Neutrophil (primary cell): ENCODE measurements at regions not wholly inside any gene's neighbourhood (a gene's known extent, or its start where the extent isn't known, plus 50 kb on each side); places are given as distances from the start of the nearest gene placed in this dataset.

ENCODE experiments used
- H3K27ac ChIP-seq: fragments of 200-600 bp; sonication (generic); 2 replicates; pipeline ENCODE4 v1.5.1; 2016; ENCODE audit warnings: mild to moderate bottlenecking, moderate library complexity
- H3K27me3 ChIP-seq: fragments of 200-600 bp; sonication (generic); 2 replicates; pipeline ENCODE4 v1.6.0; 2016; ENCODE audit warnings: mild to moderate bottlenecking
- H3K36me3 ChIP-seq: fragments of 200-600 bp; sonication (generic); 2 replicates; pipeline ENCODE4 v1.5.1; 2017
- H3K4me1 ChIP-seq, 2 experiments: fragments of 200-600 bp in 1 of 2; sonication (generic) in 1 of 2; 1 replicate in 1 of 2; 2 replicates in 1 of 2; pipeline versions ENCODE4 v1.5.1 to v1.6.1; 2013 to 2016; ENCODE audit warnings: low read depth in 1 of 2, low read length in 1 of 2, mild to moderate bottlenecking in 1 of 2, moderate library complexity in 1 of 2; ENCODE audit not compliant: control insufficient read depth in 1 of 2, insufficient read depth in 1 of 2
- H3K4me3 ChIP-seq, 2 experiments: fragments of 200-600 bp in 1 of 2; sonication (generic) in 1 of 2; 1 replicate in 1 of 2; 2 replicates in 1 of 2; pipeline ENCODE4 v1.5.1; 2013 to 2016; ENCODE audit warnings: low read depth in 1 of 2, low read length in 1 of 2, mild to moderate bottlenecking in 1 of 2, moderate library complexity in 1 of 2
- H3K9me3 ChIP-seq: fragments of 200-600 bp; sonication (generic); 2 replicates; pipeline ENCODE4 v1.5.1; 2016
- CTCF ChIP-seq: fragments of 200-600 bp; sonication (generic); IDR thresholded peaks from 2 replicates; pipeline ENCODE4 v1.5.1; 2016; ENCODE audit warnings: antibody characterized with exemption

- no peak for TF ChIP-seq CTCF
- Histone ChIP-seq H3K36me3 (no peaks in the 10 kb centered on the region), H3K27me3 (no peaks in the 10 kb centered on the region), H3K4me1 (peaks cover 0 to 8% of the 10 kb centered on the region in 2 experiments), H3K27ac (no peak overlapping the region), H3K4me3 (no peak overlapping the region), H3K9me3 (no peaks in the 10 kb centered on the region)
These were observed 141.2 kb upstream of the TLE3 start for GRCh38 chr15:70238917-70239316.

- no peaks in the 10 kb centered on the region for H3K36me3 ChIP-seq
- H3K27me3 ChIP-seq = no peaks in the 10 kb centered on the region
These were observed 139.9 kb upstream of the TLE3 start for GRCh38 chr15:70237626-70238025.

GRCh38 chr15:70236341-70237086 lies 138.8 kb upstream of the TLE3 start:
- no peak for TF ChIP-seq CTCF
- Histone ChIP-seq H3K9me3 (no peaks in the 10 kb centered on the region), H3K36me3 (no peaks in the 10 kb centered on the region), H3K27ac (no peak overlapping the region), H3K4me3 (no peak overlapping the region), H3K27me3 (no peaks in the 10 kb centered on the region), H3K4me1 (peaks cover 0 to 8% of the 10 kb centered on the region in 2 experiments)

More at GRCh38 chr15:70237626-70238025, 139.9 kb upstream of the TLE3 start:
- H3K4me1 ChIP-seq = peaks cover 0 to 8% of the 10 kb centered on the region in 2 experiments
- H3K4me3 ChIP-seq = no peak overlapping the region
- TF ChIP-seq CTCF = no peak
- no peaks in the 10 kb centered on the region for H3K9me3 ChIP-seq
- H3K27ac ChIP-seq = no peak overlapping the region

- Histone ChIP-seq H3K27ac (no peak overlapping the region), H3K36me3 (no peaks in the 10 kb centered on the region), H3K9me3 (peaks cover 6% of the 10 kb centered on the region), H3K4me1 (peaks cover 0 to 8% of the 10 kb centered on the region in 2 experiments), H3K4me3 (no peak overlapping the region), H3K27me3 (no peaks in the 10 kb centered on the region)
- TF ChIP-seq CTCF = no peak
These were observed 137.6 kb upstream of the TLE3 start for GRCh38 chr15:70235347-70235746.

- H3K36me3 ChIP-seq = no peaks in the 10 kb centered on the region
- H3K27ac ChIP-seq = no peak overlapping the region
- no peaks in the 10 kb centered on the region for H3K27me3 ChIP-seq
- no peak for TF ChIP-seq CTCF
- H3K9me3 ChIP-seq = peaks cover 6% of the 10 kb centered on the region
- peaks cover 0 to 8% of the 10 kb centered on the region in 2 experiments for H3K4me1 ChIP-seq
- no peak overlapping the region for H3K4me3 ChIP-seq
These were observed 136.7 kb upstream of the TLE3 start for GRCh38 chr15:70234256-70234905.
